HK-2 (cell line): ENCODE measurements at regions not wholly inside any gene's neighbourhood (a gene's known extent, or its start where the extent isn't known, plus 50 kb on each side); places are given as distances from the start of the nearest gene placed in this dataset.
"Not testable (repeated sequence)": the region's sequence is repeated elsewhere in the genome, so short reads cannot be mapped to it uniquely, and the experiment has no call there.

Experiments used
- DNase-seq: peaks from one replicate; pipeline ENCODE4 v3.0.0-alpha.2; 2018; ENCODE audit not compliant: unreplicated experiment

GRCh38 chr20:48042628-48043027 lies 257.3 kb upstream of the SULF2 start:
- DNase-seq, result no peak

DNA sequence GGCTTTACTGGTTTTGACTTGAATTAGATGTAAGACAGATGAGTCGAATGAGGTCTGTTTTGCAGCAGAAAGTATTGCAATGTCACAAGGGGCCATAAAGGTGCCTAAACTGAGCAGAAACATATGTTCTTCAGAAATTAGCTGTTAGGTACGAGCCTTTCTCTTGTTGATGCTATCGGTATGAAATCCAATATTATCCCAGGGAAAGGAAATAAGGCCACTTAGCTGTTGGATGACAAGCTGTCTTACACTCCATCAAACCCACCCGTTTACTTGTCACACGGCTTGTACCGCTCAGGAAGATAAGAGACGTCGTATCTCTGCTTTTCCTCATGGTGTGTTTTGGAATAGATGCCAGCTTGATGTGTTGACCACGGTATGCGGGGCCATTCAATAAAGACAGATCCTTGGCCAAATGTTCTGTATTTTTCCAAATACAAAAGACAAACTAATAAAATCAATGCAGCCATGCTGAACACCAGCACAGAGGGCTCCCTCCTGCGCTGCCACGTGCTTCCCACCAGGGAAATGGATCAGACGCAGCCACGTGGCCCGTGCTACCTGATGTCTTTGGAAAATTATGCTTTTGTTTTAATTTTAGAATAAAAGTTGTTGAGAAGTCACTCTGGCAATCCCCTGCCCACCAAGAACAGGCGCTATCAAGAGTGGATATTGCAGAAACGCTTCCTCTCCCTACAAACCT lies 255.9 kb upstream of the SULF2 start:
- no peak for DNase-seq

DNA sequence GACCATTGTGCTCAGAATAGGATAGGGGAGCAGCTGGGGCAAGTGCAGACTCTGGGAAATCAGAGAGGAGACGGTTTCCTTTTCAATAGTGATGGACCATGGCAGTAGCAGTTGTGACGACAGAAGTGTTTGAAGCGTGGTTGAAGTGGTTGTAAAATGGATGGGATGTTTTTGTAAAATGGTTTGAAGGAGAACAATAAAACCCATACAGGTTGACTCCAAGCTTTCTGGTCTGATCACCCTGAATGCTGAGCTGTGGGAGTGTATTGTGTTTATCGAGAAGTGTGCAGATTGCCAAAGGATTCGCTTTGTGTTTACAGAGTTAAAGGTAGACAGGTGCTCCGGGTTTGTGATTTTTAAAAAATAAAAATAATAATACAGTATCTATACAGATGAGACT lies 255.2 kb upstream of the SULF2 start:
- no peak for DNase-seq

DNA sequence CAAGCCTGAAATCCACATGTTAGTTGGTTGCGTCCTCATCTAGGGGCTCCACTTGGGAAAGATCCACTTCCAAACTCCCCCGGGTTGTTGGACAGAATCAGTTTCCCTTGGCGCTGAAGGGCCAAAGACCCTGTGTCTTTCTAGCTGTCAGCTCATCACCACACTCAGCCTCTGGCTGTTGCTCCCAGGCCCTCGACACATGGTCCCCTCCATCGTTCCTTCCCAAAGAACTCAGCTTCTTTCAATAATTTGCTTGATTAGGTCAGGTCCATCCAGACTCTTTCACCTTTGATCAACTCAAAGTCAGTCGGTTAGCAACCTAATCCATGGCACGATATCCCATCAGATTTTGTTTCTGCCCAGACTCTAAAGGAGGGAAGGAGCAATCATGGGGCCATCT lies 254.8 kb upstream of the SULF2 start:
- DNase-seq, result no peak

DNA sequence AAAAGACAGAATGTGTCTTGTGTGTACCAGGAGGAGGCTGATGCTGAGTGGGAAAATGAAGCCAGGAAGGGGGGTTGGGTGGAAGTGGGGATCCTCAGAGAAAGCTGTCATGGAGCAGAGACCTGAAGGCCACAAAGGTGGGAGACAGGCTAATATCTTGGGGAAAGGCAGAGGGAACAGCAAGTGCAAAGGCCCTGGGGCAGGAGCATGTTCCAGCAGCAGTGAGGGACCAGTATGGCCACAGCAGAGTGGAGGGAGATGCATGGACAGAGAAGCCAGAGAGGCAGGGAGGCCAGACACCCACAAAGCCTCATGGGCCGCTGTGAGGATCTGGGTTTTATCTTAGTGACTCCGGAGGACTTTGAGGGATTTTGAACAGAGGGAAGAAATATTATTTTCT lies 254.2 kb upstream of the SULF2 start:
- no peak for DNase-seq

DNA sequence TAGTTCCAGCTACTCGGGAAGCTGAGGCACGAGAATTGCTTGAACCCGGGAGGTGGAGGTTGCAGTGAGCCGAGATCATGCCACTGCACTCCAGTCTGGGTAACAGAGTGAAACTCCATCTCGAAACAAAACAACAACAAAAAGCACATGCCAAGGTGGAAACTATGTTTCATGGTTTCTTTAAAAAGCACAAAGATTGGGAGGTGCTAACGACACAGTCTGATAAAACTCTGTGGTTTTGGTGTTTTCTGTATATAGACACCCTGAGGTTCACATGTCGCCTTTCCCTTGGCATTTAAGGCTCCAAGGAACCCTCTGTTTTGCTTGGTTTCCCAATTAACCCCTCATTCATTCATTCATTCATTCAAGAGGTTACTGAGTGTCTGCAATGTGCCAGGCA lies 253.4 kb upstream of the SULF2 start:
- DNase-seq, result no peak

DNA sequence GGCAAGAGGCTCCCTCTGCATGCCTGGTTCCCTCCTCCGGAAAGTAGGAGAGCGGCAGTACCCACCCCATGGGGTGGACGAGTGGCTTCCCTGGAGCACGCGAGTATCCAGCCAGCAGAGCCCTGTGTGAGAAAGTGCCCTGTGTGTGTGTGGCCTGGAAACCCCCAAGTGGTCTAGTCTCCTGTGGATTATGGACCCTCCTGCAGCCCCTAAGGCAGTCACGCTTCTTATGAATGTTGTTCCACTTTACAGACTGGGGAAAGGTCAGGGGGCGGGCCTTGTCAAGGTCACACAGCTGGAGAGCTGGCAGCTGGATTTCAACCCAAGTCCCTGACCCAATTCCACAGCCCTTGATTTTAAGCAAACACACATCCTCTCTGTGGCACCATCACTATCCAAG lies 252.5 kb upstream of the SULF2 start:
- not testable (repeated sequence) for DNase-seq

GRCh38 chr20:48035961-48036731 lies 250.9 kb upstream of the SULF2 start:
- no peak for DNase-seq

GRCh38 chr20:48034751-48035150 lies 249.5 kb upstream of the SULF2 start:
- no peak for DNase-seq

GRCh38 chr20:48033005-48033404 lies 247.7 kb upstream of the SULF2 start:
- DNase-seq, result not testable (repeated sequence)

- DNase-seq, result no peak
Observed at GRCh38 chr20:48031122-48031521, 245.8 kb upstream of the SULF2 start.

GRCh38 chr20:48026981-48027592 lies 241.8 kb upstream of the SULF2 start:
- DNase-seq, result no peak

GRCh38 chr20:48025661-48026060 lies 240.4 kb upstream of the SULF2 start:
- no peak for DNase-seq

DNA sequence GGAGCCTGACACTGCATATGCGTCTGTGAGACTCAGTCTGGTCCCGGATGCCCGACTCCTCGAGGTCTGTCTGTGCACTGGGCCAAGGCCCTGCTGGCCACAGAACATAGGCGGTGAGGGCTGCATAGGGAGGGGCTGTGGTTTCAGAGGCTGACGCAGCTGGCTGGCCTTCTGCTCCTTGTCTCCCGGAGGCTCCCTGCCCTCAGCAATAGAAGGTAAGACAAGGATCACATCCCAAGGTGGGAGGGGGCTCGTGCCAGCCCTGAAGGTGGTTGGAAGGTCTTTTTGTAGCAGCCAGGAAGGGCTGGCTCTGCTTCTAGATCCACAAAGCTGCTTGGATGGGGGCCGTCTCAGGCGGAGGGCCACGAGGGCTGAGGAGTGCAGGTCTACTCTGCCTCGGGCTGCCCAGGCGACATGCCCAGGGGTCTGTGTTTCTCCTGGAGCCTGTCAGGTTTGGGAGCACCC lies 239.8 kb upstream of the SULF2 start:
- peak; percentile 26 for DNase-seq

DNA sequence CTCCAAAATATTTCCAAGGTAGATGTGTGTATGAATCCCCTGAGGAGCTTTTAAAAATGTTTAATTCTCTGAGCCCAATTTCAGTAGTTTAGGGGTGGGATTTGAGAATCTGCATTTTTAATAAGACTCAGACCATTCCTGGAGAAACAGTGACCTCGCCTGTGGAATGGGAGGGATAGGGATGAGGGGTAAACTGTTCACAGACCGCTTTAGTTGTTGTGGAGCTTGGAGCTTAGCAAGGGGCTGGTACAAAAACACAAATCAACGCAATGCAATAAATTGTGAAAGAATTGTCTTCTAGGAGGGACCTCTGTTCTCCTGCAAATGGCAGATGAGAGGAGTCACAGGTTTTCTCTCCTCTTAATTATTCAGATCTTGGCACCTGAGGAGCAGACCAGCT lies 239.3 kb upstream of the SULF2 start:
- DNase-seq, result no peak

GRCh38 chr20:48020696-48021095 lies 235.4 kb upstream of the SULF2 start:
- DNase-seq, result not testable (repeated sequence)

DNA sequence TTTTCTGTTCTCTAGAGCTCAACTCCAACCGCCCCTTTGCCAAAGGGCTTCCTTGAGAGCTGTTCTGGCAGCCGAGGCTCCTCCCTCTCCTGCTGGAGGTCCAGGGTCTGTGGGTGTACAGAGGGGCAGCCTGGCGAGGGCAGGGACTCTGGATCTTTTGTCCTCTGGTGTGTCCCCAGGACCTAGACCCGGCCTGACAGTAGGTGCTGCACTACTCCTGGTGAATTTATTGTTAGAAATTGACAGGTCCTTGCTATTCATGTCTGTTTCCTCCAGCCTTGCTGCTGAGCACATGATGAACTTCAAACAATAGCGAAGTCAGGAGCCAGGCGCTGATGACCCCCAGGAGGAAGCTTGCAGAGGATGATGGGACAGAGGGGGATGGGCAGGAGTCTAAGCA lies 234.7 kb upstream of the SULF2 start:
- no peak for DNase-seq

GRCh38 chr20:48019496-48019895 lies 234.2 kb upstream of the SULF2 start:
- no peak for DNase-seq

- not testable (repeated sequence) for DNase-seq
Observed at GRCh38 chr20:48018851-48019250, 233.6 kb upstream of the SULF2 start.

DNA sequence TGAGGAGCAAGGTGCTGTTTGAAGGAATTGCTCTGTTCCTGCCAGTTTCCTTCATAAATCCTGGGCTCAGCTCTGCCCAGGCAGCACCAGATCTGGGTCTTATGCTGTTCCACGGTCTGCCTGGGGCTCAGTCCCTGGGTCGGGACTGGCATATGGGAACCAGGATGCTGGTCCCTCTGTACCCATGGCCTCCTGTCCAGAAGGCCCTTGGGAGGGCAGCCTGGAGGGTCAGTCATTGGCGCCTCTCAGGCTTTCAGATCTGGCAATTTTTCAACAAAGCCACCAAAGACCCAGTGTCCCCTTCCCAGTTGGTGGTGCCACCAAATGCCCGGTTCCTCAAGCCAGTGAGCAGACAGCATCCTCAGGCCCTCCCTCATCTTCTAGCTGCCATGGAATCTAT lies 232.7 kb upstream of the SULF2 start:
- DNase-seq, result no peak

DNA sequence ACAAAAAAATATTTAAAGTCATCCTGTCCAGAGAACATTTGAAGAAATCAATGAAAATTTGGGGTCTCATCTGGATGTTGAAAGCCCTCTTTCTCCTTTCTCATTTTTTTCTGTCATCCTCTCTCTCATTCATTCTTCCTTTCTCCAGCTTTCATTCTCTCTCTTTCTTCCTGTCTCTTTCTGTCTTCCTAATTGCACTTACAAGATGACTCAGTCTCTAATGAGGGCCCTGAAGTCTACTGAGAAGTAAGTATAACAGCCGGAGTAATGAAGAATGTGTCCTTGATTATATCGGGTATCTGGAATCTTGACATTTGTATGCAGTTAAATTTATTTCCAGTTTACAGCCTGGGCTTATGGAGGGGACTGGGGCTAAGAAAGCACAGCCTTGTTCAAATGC lies 232.2 kb upstream of the SULF2 start:
- DNase-seq, result no peak

DNA sequence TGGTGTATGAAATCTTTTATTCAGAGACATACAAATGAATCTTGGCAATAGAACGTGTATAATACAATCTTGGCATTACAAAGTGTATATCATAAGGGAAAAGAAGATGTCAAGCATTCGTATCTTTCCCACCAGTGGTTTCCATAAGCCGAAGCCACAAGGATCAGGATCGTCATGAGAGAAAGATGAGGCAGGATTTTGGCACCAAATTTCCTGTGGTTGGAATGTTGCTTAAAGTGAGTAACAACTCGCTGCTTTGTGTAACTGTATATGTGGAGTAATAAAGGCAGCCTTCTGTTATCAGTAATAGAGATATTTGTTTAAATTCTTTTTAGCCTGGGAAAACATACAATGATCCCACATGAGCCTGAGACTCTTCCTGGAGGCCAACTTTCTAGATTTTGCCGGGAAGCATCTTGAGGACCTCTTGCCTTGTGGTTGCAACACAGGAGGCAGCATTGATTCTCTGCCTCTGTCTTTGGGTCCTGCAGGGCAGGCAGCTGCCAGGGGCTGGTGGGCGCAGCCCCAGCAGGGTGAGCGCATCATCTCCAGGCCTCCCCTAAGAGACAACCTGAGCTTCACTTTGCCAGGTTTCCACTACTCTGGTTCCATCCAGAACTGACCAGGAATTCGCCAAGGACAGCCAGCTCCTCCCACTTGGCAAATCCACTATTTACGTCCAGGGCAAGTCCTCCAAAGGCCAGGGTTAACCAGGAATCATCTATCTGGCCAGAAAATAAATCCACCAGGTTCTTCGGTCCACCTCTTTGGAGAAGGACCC lies 230.9 kb upstream of the SULF2 start:
- DNase-seq, result no peak
